Ovary (tissue), 7 donors: ENCODE measurements at regions not wholly inside any gene's neighbourhood (a gene's known extent, or its start where the extent isn't known, plus 50 kb on each side); places are given as distances from the start of the nearest gene placed in this dataset.

Experiments
- DNase-seq, 5 donors: peaks; one replicate each; pipeline ENCODE4 v3.0.0-alpha.2; 2019 to 2020
- H3K27ac ChIP-seq, 2 donors: fragments of 200-600 bp; one replicate each; pipeline versions ENCODE4 v1.5.1 to v1.8.0; 2019 to 2022
- H3K27me3 ChIP-seq: fragments of 200-600 bp; one replicate; pipeline ENCODE4 v1.8.0; 2022
- H3K36me3 ChIP-seq: fragments of 200-600 bp; sonication (generic); one replicate; pipeline ENCODE4 v1.5.1; 2019
- H3K4me1 ChIP-seq: one replicate; pipeline ENCODE4 v1.8.1; 2013; ENCODE audit warnings: mild to moderate bottlenecking, moderate library complexity; ENCODE audit not compliant: insufficient read depth
- H3K4me3 ChIP-seq: fragments of 200-600 bp; sonication (generic); one replicate; pipeline ENCODE4 v1.5.1; 2017
- H3K9me3 ChIP-seq, 2 donors: fragments of 200-600 bp in 1 of 2; sonication (generic) in 1 of 2; one replicate each; pipeline versions ENCODE4 v1.5.1 to v1.8.1; 2013 to 2019; ENCODE audit warnings: mild to moderate bottlenecking in 1 of 2, moderate library complexity in 1 of 2
- EP300 ChIP-seq: sonication (generic); formaldehyde crosslinking; IDR thresholded peaks from one replicate; pipeline ENCODE4 v1.6.1; 2017; ENCODE audit warnings: antibody characterized with exemption
- POLR2A ChIP-seq: fragments of 450-650 bp; IDR thresholded peaks from one replicate; pipeline ENCODE4 v1.6.1; 2017; ENCODE audit warnings: antibody characterized with exemption, mild to moderate bottlenecking, moderate library complexity
- WGBS, 3 donors: extraction: QIAGEN DNeasy Blood & Tissue Kit in 1 of 3; methylation state at CpG; one replicate each; pipeline versions ENCODE4 v1.1.5 to v1.1.7; 2013 to 2017; 5-methylcytosine and 5-hydroxymethylcytosine counted together
- intact Hi-C, 4 donors: fragments of 100-400 bp; cut with DNase I; formaldehyde crosslinking; loops; one replicate each; pipeline versions ENCODE4 v1.11.0 to v1.15.1; 2022 to 2023
- TF ChIP-seq, protein P1 (sequence below), 3 donors: fragments of 450-650 bp in 2 of 3; fragments of 200-600 bp in 1 of 3; IDR thresholded peaks; one replicate each; pipeline versions ENCODE4 v1.5.1 to v1.8.0; 2016 to 2022; ENCODE audit warnings: antibody characterized with exemption in 3 of 3, mild to moderate bottlenecking in 1 of 3
- donor health status: DM: no; HTN: no; CAD: no; lungs with moderate emphysema.
- donor health status: DM: no; HTN: no; CAD: no.
- donor health status: Bipolar disorder and iron deficiency.
- donor health status: DM: no; HTN: no; CAD: no.
- donor health status: DM: yes; HTN: yes; CAD: no.

GRCh38 chr3:163018664-163019063 lies 1522.1 kb downstream of the OTOL1 start:
- H3K4me3 ChIP-seq, result no peak overlapping the region
- no peaks in the 10 kb centered on the region for H3K4me1 ChIP-seq
- TF ChIP-seq, protein P1, sequence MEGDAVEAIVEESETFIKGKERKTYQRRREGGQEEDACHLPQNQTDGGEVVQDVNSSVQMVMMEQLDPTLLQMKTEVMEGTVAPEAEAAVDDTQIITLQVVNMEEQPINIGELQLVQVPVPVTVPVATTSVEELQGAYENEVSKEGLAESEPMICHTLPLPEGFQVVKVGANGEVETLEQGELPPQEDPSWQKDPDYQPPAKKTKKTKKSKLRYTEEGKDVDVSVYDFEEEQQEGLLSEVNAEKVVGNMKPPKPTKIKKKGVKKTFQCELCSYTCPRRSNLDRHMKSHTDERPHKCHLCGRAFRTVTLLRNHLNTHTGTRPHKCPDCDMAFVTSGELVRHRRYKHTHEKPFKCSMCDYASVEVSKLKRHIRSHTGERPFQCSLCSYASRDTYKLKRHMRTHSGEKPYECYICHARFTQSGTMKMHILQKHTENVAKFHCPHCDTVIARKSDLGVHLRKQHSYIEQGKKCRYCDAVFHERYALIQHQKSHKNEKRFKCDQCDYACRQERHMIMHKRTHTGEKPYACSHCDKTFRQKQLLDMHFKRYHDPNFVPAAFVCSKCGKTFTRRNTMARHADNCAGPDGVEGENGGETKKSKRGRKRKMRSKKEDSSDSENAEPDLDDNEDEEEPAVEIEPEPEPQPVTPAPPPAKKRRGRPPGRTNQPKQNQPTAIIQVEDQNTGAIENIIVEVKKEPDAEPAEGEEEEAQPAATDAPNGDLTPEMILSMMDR (IDR thresholded peaks at IDR 0.05), result no peak
- H3K9me3 ChIP-seq, result no peaks in the 10 kb centered on the region
- no peaks in the 10 kb centered on the region for H3K27me3 ChIP-seq
- H3K27ac ChIP-seq, result no peak overlapping the region
- WGBS, 3 donors, result 88 to 98% (median 92%) methylated on average over 7 of the region's 7 CpGs
- intact Hi-C loops, result no loop called here
- no peak for DNase-seq
- no peaks in the 10 kb centered on the region for H3K36me3 ChIP-seq

- DNase-seq, result no peak
- no peaks in the 10 kb centered on the region for H3K4me1 ChIP-seq
- intact Hi-C loops, result no loop called here
- no peaks in the 10 kb centered on the region for H3K36me3 ChIP-seq
- no peak overlapping the region for H3K27ac ChIP-seq
- H3K9me3 ChIP-seq, result no peaks in the 10 kb centered on the region
- TF ChIP-seq POLR2A, result no peak
- TF ChIP-seq, protein P1 (IDR thresholded peaks at IDR 0.05), result no peak
- no peak for TF ChIP-seq EP300
- H3K4me3 ChIP-seq, result no peak overlapping the region
- no peaks in the 10 kb centered on the region for H3K27me3 ChIP-seq
- WGBS, 3 donors, result 63 to 90% (median 85%) methylated on average over 5 of the region's 5 CpGs
Measured at GRCh38 chr3:163019260-163019659, 1522.7 kb downstream of the OTOL1 start.

DNA sequence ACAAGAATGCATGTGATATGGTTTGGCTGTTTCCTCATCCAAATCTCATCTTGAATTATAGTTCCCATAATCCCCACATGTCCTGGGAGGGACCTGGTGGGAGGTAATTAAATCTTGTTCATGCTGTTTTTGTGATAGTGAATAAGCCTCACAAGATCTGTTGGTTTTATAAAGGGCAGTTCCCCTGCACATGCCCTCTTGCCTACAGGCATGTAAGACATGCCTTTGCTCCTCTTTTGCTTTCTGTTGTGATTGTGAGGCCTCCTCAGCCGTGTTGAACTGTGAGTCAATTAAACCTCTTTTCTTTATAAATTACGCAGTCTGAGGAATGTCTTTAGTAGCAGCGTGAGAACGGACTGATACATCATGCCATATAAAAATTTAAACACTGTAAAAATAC lies 1537.0 kb downstream of the OTOL1 start:
- Histone ChIP-seq H3K27me3 (no peaks in the 10 kb centered on the region), H3K4me1 (no peaks in the 10 kb centered on the region), H3K4me3 (no peak overlapping the region), H3K36me3 (no peaks in the 10 kb centered on the region), H3K27ac (no peak overlapping the region), H3K9me3 (no peaks in the 10 kb centered on the region)
- WGBS, 3 donors, result 74 to 89% (median 86%) methylated on average over 4 of the region's 4 CpGs
- no peak for DNase-seq
- intact Hi-C loops, result no loop called here
- TF ChIP-seq EP300, result no peak
- TF ChIP-seq POLR2A, result no peak
- TF ChIP-seq, protein P1 (IDR thresholded peaks at IDR 0.05), result no peak

- Histone ChIP-seq H3K9me3 (no peaks in the 10 kb centered on the region), H3K27ac (no peak overlapping the region), H3K36me3 (no peaks in the 10 kb centered on the region), H3K4me3 (no peak overlapping the region), H3K4me1 (no peaks in the 10 kb centered on the region), H3K27me3 (no peaks in the 10 kb centered on the region)
- DNase-seq, result no peak
- WGBS, 3 donors, result 66 to 71% (median 70%) methylated on average over 3 of the region's 3 CpGs
- TF ChIP-seq, protein P1 (IDR thresholded peaks at IDR 0.05), result no peak
- no peak for TF ChIP-seq POLR2A
- no peak for TF ChIP-seq EP300
- intact Hi-C loops, result no loop called here
Measured at GRCh38 chr3:163039636-163040035, 1543.0 kb downstream of the OTOL1 start.

- no peaks in the 10 kb centered on the region for H3K27me3 ChIP-seq
- TF ChIP-seq, protein P1 (IDR thresholded peaks at IDR 0.05), result no peak
- TF ChIP-seq EP300 (no peak), POLR2A (no peak)
- no peak overlapping the region for H3K4me3 ChIP-seq
Measured at GRCh38 chr3:163043074-163043473, 1546.5 kb downstream of the OTOL1 start.

More at GRCh38 chr3:163043074-163043473, 1546.5 kb downstream of the OTOL1 start:
- DNase-seq, result no peak
- intact Hi-C loops, result no loop called here
- H3K9me3 ChIP-seq, result no peaks in the 10 kb centered on the region
- H3K27ac ChIP-seq, result no peak overlapping the region
- H3K36me3 ChIP-seq, result no peaks in the 10 kb centered on the region
- H3K4me1 ChIP-seq, result no peaks in the 10 kb centered on the region
- WGBS, 3 donors, result 19 to 29% (median 28%) methylated on average over 3 of the region's 3 CpGs
